HCT116 (cell line): ENCODE measurements at regions not wholly inside any gene's neighbourhood (a gene's known extent, or its start where the extent isn't known, plus 50 kb on each side); places are given as distances from the start of the nearest gene placed in this dataset.

Experiments used
- CTCF ChIP-seq, 3 experiments: fragments of 200-600 bp in 1 of 3; sonication (generic) in 1 of 3; IDR thresholded peaks in 2 of 3; conservative IDR thresholded peaks in 1 of 3; 2 replicates each; pipeline ENCODE4 v1.5.1; 2012 to 2017; ENCODE audit warnings: low read depth in 2 of 3, low read length in 2 of 3, antibody characterized with exemption in 1 of 3, borderline replicate concordance in 1 of 3, control low read depth in 1 of 3, mild to moderate bottlenecking in 1 of 3, mixed read lengths in 1 of 3, mixed run types in 1 of 3, moderate library complexity in 1 of 3; ENCODE audit not compliant: insufficient read depth in 1 of 3
- EGR1 ChIP-seq: IDR thresholded peaks from 2 replicates; pipeline ENCODE4 v1.6.1; 2012; ENCODE audit warnings: low read depth
- EZH2 ChIP-seq: fragments of 200-600 bp; sonication (generic); IDR thresholded peaks from 2 replicates; pipeline ENCODE4 v1.6.1; 2017; ENCODE audit warnings: antibody characterized with exemption, mixed run types
- EZH2phosphoT487 ChIP-seq: fragments of 200-600 bp; IDR thresholded peaks from 2 replicates; pipeline ENCODE4 v1.6.1; 2018; ENCODE audit warnings: antibody characterized with exemption, borderline replicate concordance
- JUND ChIP-seq: IDR thresholded peaks from 2 replicates; pipeline ENCODE4 v1.6.1; 2012
- POLR2A ChIP-seq: IDR thresholded peaks from 2 replicates; pipeline ENCODE4 v1.7.0; 2011; ENCODE audit warnings: borderline replicate concordance; ENCODE audit not compliant: insufficient read depth, insufficient read length; ENCODE audit errors: extremely low read depth
- POLR2AphosphoS5 ChIP-seq: IDR thresholded peaks from 2 replicates; pipeline ENCODE4 v1.6.1; 2011; ENCODE audit warnings: mild to moderate bottlenecking, low read depth, low read length, moderate library complexity
- REST ChIP-seq: IDR thresholded peaks from 2 replicates; pipeline ENCODE4 v1.6.1; 2012; ENCODE audit warnings: low read depth
- SIN3A ChIP-seq: IDR thresholded peaks from 2 replicates; pipeline ENCODE4 v1.6.1; 2012; ENCODE audit warnings: low read depth
- YY1 ChIP-seq: IDR thresholded peaks from 2 replicates; pipeline ENCODE4 v1.6.1; 2011; ENCODE audit warnings: low read length, low read depth, moderate library complexity, mild to moderate bottlenecking; ENCODE audit not compliant: insufficient replicate concordance; ENCODE audit errors: extremely low read depth
- ZFX ChIP-seq: fragments of 450-650 bp; IDR thresholded peaks from 2 replicates; pipeline ENCODE4 v1.6.1; 2017
- ZNF274 ChIP-seq: fragments of 200-500 bp; sonication (Bioruptor generic); IDR thresholded peaks from 2 replicates; pipeline ENCODE4 v1.6.1; 2014; ENCODE audit warnings: mild to moderate bottlenecking, low read depth, low read length, inconsistent platforms

- TF ChIP-seq POLR2AphosphoS5: no peak
- no peak for TF ChIP-seq POLR2A
- TF ChIP-seq CTCF (IDR thresholded peaks at IDR 0.05 in 2 of 3, conservative IDR thresholded peaks at IDR 0.05 in 1 of 3; ENCODE audit: borderline replicate concordance in 1 of 3, insufficient read depth in 1 of 3, low read depth in 2 of 3, low read length in 2 of 3): no peak
- TF ChIP-seq EZH2phosphoT487: no peak
- no peak for TF ChIP-seq EZH2
- no peak for TF ChIP-seq SIN3A
- no peak for TF ChIP-seq REST
- no peak for TF ChIP-seq ZFX
- no peak for TF ChIP-seq EGR1
- no peak for TF ChIP-seq ZNF274
- TF ChIP-seq YY1: no peak
- TF ChIP-seq JUND: no peak
These were observed 403.0 kb upstream of the ASIC2 start for GRCh38 chr17:33696102-33696501.
